ENCODE measurements at regions not wholly inside any gene's neighbourhood (a gene's known extent, or its start where the extent isn't known, plus 50 kb on each side); places are given as distances from the start of the nearest gene placed in this dataset.

DNA sequence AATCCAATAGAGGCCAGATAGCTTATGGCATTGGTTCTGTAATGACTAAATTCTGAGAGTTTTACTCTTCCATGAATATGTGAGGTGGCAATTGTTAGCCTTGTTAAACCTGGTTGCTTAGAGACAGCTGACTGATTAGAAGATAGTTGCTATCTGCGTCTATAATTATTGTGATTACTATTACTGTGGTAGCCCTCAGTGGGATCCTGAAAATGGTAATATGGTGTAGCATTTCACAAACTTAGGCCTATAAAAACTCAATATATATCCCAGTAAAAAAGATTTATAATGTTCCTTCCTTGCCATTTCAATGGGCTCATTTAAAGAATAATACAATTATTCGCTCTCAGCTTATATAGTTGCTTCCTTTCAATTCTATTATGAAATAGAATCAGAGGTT is 405.8 kb upstream of the CDH2 start:
- Mint-ChIP-seq H3K27ac (no peak overlapping the region), H3K27me3 (no peaks in the 10 kb centered on the region), H3K4me1 (no peaks in the 10 kb centered on the region), H3K9me3 (peaks cover 9% of the 10 kb centered on the region), H3K4me3 (no peak overlapping the region), H3K36me3 (ENCODE audit: low read depth) (no peaks in the 10 kb centered on the region)
- ATAC-seq (ENCODE audit: low read depth), result no peak
- ChIA-PET CTCF (no interaction called here), POLR2A (no interaction called here)
- DNase-seq, result no peak
- TF ChIP-seq, protein P1, sequence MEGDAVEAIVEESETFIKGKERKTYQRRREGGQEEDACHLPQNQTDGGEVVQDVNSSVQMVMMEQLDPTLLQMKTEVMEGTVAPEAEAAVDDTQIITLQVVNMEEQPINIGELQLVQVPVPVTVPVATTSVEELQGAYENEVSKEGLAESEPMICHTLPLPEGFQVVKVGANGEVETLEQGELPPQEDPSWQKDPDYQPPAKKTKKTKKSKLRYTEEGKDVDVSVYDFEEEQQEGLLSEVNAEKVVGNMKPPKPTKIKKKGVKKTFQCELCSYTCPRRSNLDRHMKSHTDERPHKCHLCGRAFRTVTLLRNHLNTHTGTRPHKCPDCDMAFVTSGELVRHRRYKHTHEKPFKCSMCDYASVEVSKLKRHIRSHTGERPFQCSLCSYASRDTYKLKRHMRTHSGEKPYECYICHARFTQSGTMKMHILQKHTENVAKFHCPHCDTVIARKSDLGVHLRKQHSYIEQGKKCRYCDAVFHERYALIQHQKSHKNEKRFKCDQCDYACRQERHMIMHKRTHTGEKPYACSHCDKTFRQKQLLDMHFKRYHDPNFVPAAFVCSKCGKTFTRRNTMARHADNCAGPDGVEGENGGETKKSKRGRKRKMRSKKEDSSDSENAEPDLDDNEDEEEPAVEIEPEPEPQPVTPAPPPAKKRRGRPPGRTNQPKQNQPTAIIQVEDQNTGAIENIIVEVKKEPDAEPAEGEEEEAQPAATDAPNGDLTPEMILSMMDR (IDR thresholded peaks at IDR 0.05), result no peak
- intact Hi-C loops (cut with micrococcal nuclease), result no loop called here

DNA sequence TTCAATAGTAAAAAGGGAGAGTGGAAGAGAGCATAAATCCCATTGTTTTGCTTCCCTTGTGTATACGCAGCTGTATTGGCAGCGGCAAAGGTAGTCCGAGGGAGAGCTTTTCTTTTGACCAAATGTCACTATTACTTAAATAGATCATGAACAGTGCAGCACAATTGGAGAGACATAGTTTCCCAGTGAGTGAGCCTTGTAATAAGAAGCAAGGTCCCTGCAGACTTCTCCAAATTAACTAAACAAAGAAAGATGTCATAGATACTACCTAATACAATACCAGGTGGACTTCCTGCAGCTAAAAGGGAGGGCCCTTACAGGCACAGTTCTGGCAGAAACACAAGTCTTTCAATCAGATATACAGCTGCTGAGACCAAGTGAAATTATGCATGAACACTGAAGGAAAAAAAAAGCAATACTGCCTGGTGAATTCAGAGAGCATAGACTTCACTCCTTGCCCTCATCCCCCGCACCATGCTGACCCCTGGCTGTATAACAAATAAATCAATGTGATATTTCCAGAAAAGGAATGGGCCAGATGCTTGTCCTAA is 404.7 kb upstream of the CDH2 start:
- no peak overlapping the region for H3K27ac Mint-ChIP-seq
- H3K36me3 Mint-ChIP-seq (ENCODE audit: low read depth), result no peaks in the 10 kb centered on the region
- TF ChIP-seq, protein P1 (IDR thresholded peaks at IDR 0.05), result no peak
- ChIA-PET POLR2A (no interaction called here), CTCF (no interaction called here)
- no peaks in the 10 kb centered on the region for H3K27me3 Mint-ChIP-seq
- ATAC-seq (ENCODE audit: low read depth) (no peak), DNase-seq (no peak)
- H3K9me3 Mint-ChIP-seq, result peaks cover 9% of the 10 kb centered on the region
- H3K4me1 Mint-ChIP-seq, result no peaks in the 10 kb centered on the region
- intact Hi-C loops (cut with micrococcal nuclease), result no loop called here
- H3K4me3 Mint-ChIP-seq, result no peak overlapping the region

DNA sequence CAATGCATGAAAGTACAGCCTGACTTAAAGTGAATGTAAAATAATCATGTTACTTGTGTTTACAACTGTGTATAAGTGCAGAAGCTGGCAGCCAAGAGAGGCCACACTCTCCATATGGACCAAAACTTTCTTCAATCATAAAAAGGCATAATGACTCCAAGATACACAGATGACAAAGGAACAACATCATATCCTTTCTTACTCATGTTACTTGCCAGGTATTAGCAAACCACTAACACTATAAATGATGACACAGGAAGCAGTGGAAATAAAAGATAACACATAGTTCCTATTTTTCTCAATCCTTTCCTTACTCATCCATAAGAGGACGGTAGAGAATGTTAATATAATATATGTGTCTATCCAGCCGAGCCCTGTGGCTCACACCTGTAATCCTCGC is 400.0 kb upstream of the CDH2 start:
- intact Hi-C loops (cut with micrococcal nuclease), result no loop called here
- Mint-ChIP-seq H3K9me3 (peaks cover 14% of the 10 kb centered on the region), H3K36me3 (ENCODE audit: low read depth) (no peaks in the 10 kb centered on the region), H3K27me3 (no peaks in the 10 kb centered on the region), H3K4me1 (no peaks in the 10 kb centered on the region), H3K4me3 (no peak overlapping the region), H3K27ac (no peak overlapping the region)
- TF ChIP-seq, protein P1 (IDR thresholded peaks at IDR 0.05), result no peak
- CTCF ChIA-PET, result no interaction called here
- POLR2A ChIA-PET, result no interaction called here
- DNase-seq (no peak), ATAC-seq (ENCODE audit: low read depth) (no peak)

DNA sequence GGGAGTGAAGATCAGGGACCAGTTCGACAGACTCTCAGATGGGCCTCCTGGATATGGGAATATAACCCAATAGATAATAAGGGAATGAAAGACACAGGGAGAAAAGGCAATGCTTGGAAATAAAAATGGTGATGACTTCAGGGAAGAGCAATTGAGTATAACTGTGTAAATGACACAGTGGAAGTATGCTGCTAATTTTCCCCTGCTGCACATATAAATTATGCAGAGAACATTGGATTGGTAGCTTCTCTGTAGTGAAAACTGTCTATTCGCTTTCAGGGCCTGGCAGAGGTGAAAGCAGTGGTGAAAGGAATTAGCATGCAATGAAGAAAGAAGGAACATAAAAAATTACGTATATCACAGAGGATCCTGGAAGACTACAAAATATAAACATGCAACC is 398.2 kb upstream of the CDH2 start:
- POLR2A ChIA-PET, result no interaction called here
- DNase-seq (no peak), ATAC-seq (ENCODE audit: low read depth) (no peak)
- intact Hi-C loops (cut with micrococcal nuclease), result no loop called here
- no peaks in the 10 kb centered on the region for H3K27me3 Mint-ChIP-seq
- H3K27ac Mint-ChIP-seq, result no peak overlapping the region
- peaks cover 10% of the 10 kb centered on the region for H3K9me3 Mint-ChIP-seq
- H3K4me3 Mint-ChIP-seq, result no peak overlapping the region
- H3K4me1 Mint-ChIP-seq, result no peaks in the 10 kb centered on the region
- TF ChIP-seq, protein P1 (IDR thresholded peaks at IDR 0.05), result no peak
- no peaks in the 10 kb centered on the region for H3K36me3 Mint-ChIP-seq (ENCODE audit: low read depth)
- CTCF ChIA-PET, result no interaction called here

DNA sequence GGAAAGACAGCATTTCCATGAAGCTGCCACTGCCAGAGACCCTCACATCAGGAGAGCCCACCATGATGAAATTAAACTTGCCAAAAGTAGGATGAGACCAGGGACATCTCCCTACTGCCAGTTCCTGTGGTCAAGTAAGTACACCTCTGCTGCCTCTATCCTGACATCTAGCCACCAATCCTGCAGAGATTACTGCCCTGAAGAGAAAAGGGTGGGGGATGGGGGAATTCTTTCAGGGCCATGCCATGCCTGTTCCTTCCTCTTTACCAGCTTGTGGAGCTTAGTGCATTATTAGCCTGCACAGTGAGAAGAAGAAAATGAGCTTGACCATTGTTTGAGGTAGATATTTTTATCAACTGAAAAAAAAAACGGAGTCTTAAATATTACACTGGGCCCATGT is 397.2 kb upstream of the CDH2 start:
- Mint-ChIP-seq H3K4me3 (no peak overlapping the region), H3K36me3 (ENCODE audit: low read depth) (no peaks in the 10 kb centered on the region), H3K27ac (no peak overlapping the region), H3K4me1 (no peaks in the 10 kb centered on the region), H3K27me3 (no peaks in the 10 kb centered on the region), H3K9me3 (peaks cover 5% of the 10 kb centered on the region)
- CTCF ChIA-PET, result no interaction called here
- TF ChIP-seq, protein P1 (IDR thresholded peaks at IDR 0.05), result no peak
- POLR2A ChIA-PET, result no interaction called here
- no peak for DNase-seq
- ATAC-seq (ENCODE audit: low read depth), result no peak
- intact Hi-C loops (cut with micrococcal nuclease), result no loop called here
